ENCODE measurements at regions not wholly inside any gene's neighbourhood (a gene's known extent, or its start where the extent isn't known, plus 50 kb on each side); places are given as distances from the start of the nearest gene placed in this dataset.

DNA sequence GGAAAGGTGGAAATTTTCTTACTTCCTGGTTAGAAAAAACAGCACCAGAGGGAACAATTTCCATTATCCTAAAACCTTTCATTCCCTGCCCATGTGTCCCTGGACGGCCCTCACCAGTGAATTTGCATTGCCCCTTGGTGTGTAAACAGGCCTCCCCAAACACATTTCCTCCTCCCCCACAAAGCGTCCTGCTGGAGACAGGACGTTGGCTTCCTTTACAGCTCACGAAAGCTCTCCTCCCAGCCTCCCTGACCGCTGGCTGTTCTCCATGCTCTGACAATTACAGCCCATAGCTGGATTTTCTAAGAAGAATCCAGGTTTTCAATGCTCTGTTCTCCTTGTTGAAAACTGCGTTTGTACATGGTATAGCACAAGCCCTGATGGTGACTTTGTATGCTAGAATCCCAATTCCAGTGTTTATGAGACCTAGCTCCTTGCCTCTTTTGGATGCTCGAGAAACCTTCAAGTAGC, 724.2 kb upstream of the CELF2 start:
- Histone ChIP-seq H3K79me2 (ENCODE audit: insufficient read depth, low read length) (no peaks in the 10 kb centered on the region), H3K9me2 (ENCODE audit: low read depth, low read length) (no peaks in the 10 kb centered on the region), H2AFZ (ENCODE audit: low read length) (no peak overlapping the region), H3F3A (ENCODE audit: insufficient read depth, low read length) (no peaks in the 10 kb centered on the region), H3K36me3 (ENCODE audit: insufficient read depth, low read length) (no peaks in the 10 kb centered on the region), H3K9ac (ENCODE audit: low read length) (no peak overlapping the region), H3K27me3 (ENCODE audit: insufficient read depth, low read length) (no peaks in the 10 kb centered on the region), H3K27ac (ENCODE audit: low read depth, low read length, poor library complexity, severe bottlenecking) (no peak overlapping the region), H3K4me2 (ENCODE audit: low read length) (no peak overlapping the region), H3K9me3 (ENCODE audit: low read length) (no peaks in the 10 kb centered on the region), H3K4me1 (ENCODE audit: insufficient read depth, low read length, severe bottlenecking) (no peaks in the 10 kb centered on the region), H3K4me3 (ENCODE audit: low read depth, low read length, poor library complexity, severe bottlenecking) (no peak overlapping the region), H4K20me1 (ENCODE audit: insufficient read depth, low read length) (no peaks in the 10 kb centered on the region)
- TF ChIP-seq, protein P1, sequence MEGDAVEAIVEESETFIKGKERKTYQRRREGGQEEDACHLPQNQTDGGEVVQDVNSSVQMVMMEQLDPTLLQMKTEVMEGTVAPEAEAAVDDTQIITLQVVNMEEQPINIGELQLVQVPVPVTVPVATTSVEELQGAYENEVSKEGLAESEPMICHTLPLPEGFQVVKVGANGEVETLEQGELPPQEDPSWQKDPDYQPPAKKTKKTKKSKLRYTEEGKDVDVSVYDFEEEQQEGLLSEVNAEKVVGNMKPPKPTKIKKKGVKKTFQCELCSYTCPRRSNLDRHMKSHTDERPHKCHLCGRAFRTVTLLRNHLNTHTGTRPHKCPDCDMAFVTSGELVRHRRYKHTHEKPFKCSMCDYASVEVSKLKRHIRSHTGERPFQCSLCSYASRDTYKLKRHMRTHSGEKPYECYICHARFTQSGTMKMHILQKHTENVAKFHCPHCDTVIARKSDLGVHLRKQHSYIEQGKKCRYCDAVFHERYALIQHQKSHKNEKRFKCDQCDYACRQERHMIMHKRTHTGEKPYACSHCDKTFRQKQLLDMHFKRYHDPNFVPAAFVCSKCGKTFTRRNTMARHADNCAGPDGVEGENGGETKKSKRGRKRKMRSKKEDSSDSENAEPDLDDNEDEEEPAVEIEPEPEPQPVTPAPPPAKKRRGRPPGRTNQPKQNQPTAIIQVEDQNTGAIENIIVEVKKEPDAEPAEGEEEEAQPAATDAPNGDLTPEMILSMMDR (IDR thresholded peaks at IDR 0.05; ENCODE audit: low read length) = no peak
- TF ChIP-seq EZH2 (IDR thresholded peaks at IDR 0.05; ENCODE audit: borderline replicate concordance, low read length) = no peak

DNA sequence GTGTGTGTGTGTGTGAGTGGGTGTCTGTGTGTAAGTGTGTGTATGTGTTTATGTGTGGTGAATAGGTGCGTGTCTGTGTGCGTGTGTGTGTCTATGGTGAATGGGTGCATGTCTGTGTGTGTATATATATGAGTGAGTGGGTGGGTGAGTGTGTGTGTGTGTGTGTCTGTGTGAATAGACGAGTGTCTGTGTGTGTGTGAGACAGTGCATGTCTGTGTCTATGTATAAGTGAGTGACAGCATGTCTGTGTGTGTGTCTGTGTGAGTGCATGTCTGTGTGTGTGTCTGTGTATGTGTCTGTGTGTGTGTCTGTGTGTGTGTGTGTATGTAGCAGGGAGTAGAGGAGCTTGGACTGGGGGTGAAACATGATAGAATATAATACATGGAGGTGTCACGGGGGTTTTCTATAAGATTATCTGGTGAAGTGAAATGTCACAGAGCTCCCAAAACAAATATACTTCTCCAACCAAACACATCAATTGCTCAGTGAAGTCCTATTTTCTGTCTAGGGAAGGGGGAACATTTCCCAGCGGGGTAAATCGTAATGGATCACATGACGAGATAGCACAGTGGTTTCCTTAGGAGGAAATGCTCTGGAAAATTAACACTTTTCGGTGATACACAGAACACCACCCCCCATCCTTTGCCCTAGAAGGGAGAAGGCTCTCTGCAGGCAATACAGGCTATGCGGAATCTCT, 723.3 kb upstream of the CELF2 start:
- Histone ChIP-seq H2AFZ (ENCODE audit: low read length) (no peak overlapping the region), H4K20me1 (ENCODE audit: insufficient read depth, low read length) (no peaks in the 10 kb centered on the region), H3K4me1 (ENCODE audit: insufficient read depth, low read length, severe bottlenecking) (no peaks in the 10 kb centered on the region), H3K79me2 (ENCODE audit: insufficient read depth, low read length) (no peaks in the 10 kb centered on the region), H3K36me3 (ENCODE audit: insufficient read depth, low read length) (no peaks in the 10 kb centered on the region), H3K27me3 (ENCODE audit: insufficient read depth, low read length) (no peaks in the 10 kb centered on the region), H3K4me2 (ENCODE audit: low read length) (no peak overlapping the region), H3F3A (ENCODE audit: insufficient read depth, low read length) (no peaks in the 10 kb centered on the region), H3K4me3 (ENCODE audit: low read depth, low read length, poor library complexity, severe bottlenecking) (no peak overlapping the region), H3K9ac (ENCODE audit: low read length) (no peak overlapping the region), H3K27ac (ENCODE audit: low read depth, low read length, poor library complexity, severe bottlenecking) (no peak overlapping the region), H3K9me3 (ENCODE audit: low read length) (no peaks in the 10 kb centered on the region), H3K9me2 (ENCODE audit: low read depth, low read length) (no peaks in the 10 kb centered on the region)
- no peak for TF ChIP-seq EZH2 (IDR thresholded peaks at IDR 0.05; ENCODE audit: borderline replicate concordance, low read length)
- TF ChIP-seq, protein P1 (IDR thresholded peaks at IDR 0.05; ENCODE audit: low read length) = no peak

DNA sequence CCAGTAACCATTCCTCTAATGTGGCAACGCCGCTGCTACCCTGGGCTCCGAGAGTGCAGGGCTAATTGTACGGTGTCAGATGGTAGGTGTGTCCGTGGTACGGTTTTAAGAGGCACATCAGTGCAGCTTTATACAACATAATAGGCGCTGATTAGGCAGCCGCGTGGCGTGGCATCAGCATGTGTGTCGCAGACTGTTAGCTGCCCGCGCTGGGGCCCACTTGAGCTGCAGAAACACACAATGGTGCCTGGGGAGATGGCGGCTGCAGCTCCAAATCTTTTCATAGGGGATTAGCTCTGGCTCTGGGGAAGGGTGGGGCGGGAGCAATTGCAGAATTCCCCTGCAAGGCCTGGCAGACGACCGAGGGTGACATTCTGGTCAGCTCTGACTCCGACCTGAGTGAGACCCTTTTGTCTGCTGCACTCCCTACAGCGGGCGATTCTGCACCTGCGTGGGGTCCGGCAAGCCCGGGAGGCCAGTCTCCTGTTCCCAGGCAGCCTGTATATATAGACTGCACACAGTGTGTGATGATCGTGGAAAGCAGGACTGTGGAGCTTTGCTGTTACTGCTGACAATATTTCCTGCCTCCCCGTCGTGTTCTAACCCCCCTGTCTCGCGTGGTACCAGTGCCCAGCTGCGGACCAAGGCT, 722.7 kb upstream of the CELF2 start:
- no peaks in the 10 kb centered on the region for H3K36me3 ChIP-seq (ENCODE audit: insufficient read depth, low read length)
- no peak overlapping the region for H3K4me2 ChIP-seq (ENCODE audit: low read length)
- H3K79me2 ChIP-seq (ENCODE audit: insufficient read depth, low read length) = no peaks in the 10 kb centered on the region
- no peaks in the 10 kb centered on the region for H3K4me1 ChIP-seq (ENCODE audit: insufficient read depth, low read length, severe bottlenecking)
- H3K9me3 ChIP-seq (ENCODE audit: low read length) = no peaks in the 10 kb centered on the region
- H3K27me3 ChIP-seq (ENCODE audit: insufficient read depth, low read length) = no peaks in the 10 kb centered on the region
- H3K27ac ChIP-seq (ENCODE audit: low read depth, low read length, poor library complexity, severe bottlenecking) = no peak overlapping the region
- no peaks in the 10 kb centered on the region for H4K20me1 ChIP-seq (ENCODE audit: insufficient read depth, low read length)
- TF ChIP-seq EZH2 (IDR thresholded peaks at IDR 0.05; ENCODE audit: borderline replicate concordance, low read length) = no peak
- TF ChIP-seq, protein P1 (IDR thresholded peaks at IDR 0.05; ENCODE audit: low read length) = no peak
- no peaks in the 10 kb centered on the region for H3K9me2 ChIP-seq (ENCODE audit: low read depth, low read length)
- no peak overlapping the region for H3K4me3 ChIP-seq (ENCODE audit: low read depth, low read length, poor library complexity, severe bottlenecking)
- H3K9ac ChIP-seq (ENCODE audit: low read length) = no peak overlapping the region
- H2AFZ ChIP-seq (ENCODE audit: low read length) = no peak overlapping the region
- no peaks in the 10 kb centered on the region for H3F3A ChIP-seq (ENCODE audit: insufficient read depth, low read length)
